GM13977 (cell line): ENCODE measurements at regions not wholly inside any gene's neighbourhood (a gene's known extent, or its start where the extent isn't known, plus 50 kb on each side); places are given as distances from the start of the nearest gene placed in this dataset.

Source experiments
- DNase-seq: peaks from one replicate; pipeline ENCODE4 v3.0.0; 2012; ENCODE audit warnings: low spot score
- in situ Hi-C: fragments of 300-500 bp; cut with MboI; formaldehyde crosslinking; loops from one replicate; pipeline ENCODE4 v1.12.0; 2022; ENCODE audit warnings: low sequenced_read_pairs, low pct_unique_long_range_greater_than_20kb, mixed read lengths, inconsistent platforms; ENCODE audit not compliant: unreplicated experiment
- TF ChIP-seq, protein P1 (sequence below): IDR thresholded peaks from 2 replicates; pipeline ENCODE4 v1.5.1; 2012; ENCODE audit warnings: mild to moderate bottlenecking, control low read depth; ENCODE audit not compliant: insufficient read depth; ENCODE audit errors: extremely low read depth, missing control alignments

DNA sequence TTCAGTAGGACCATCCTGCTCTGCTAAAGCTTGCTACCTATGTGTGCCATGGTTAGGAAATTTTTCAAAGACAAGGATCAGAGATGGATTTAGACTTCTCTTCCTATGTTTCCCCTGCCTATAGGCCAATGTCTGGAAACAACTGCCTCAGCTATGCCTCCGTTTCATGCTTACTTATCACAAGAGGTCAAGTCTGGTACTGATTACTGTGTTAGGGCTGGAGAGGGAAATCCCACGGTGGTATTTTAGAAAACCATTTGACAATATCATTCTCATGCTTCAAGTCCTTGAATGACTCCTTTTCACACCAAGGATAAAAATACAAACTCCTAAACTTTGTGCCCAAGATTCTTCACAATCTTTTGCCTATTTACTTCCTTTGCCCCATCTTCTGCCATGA is 484.3 kb downstream of the DHX35 start:
- TF ChIP-seq, protein P1, sequence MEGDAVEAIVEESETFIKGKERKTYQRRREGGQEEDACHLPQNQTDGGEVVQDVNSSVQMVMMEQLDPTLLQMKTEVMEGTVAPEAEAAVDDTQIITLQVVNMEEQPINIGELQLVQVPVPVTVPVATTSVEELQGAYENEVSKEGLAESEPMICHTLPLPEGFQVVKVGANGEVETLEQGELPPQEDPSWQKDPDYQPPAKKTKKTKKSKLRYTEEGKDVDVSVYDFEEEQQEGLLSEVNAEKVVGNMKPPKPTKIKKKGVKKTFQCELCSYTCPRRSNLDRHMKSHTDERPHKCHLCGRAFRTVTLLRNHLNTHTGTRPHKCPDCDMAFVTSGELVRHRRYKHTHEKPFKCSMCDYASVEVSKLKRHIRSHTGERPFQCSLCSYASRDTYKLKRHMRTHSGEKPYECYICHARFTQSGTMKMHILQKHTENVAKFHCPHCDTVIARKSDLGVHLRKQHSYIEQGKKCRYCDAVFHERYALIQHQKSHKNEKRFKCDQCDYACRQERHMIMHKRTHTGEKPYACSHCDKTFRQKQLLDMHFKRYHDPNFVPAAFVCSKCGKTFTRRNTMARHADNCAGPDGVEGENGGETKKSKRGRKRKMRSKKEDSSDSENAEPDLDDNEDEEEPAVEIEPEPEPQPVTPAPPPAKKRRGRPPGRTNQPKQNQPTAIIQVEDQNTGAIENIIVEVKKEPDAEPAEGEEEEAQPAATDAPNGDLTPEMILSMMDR = no peak
- no peak for DNase-seq
- in situ Hi-C loops = no loop called here

DNA sequence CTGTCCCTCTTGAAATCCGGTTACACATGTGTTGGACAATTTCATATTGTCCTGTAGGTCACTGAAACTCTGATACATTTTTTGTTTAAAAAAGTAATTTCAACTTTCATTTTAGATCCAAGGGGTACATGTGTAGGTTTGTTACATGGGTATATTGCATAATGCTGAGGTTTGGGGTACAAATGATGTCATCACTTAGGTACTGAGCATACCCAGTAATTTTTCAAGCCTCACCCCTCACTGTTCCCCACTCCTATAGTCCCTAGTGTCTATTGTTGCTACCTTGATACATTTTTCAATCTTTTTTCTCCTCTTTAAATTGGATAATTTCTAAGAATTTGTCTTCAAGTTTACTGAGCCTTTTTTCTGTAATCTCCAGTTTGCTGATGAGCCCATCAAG is 483.0 kb downstream of the DHX35 start:
- in situ Hi-C loops = no loop called here
- DNase-seq = no peak
- TF ChIP-seq, protein P1 = no peak

DNA sequence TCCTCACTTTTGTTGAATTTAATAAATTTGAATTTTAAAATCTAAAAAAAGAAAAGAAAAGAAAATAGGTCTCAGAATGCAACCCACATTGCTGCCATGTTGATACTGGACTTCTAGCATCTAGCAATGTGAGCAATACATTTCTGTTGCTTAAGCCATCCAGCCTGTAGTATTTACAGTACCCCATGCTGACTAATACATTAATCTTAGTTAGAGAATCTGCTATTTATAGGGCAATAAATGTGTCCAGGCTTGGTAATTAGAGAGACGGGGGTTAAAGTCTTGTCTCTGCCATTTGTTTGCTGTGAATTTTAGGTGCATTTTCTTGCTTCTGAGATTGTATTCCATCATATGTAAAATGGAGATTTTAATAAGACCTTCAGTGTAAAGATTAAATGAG is 471.3 kb downstream of the DHX35 start:
- in situ Hi-C loops = no loop called here
- no peak for DNase-seq
- TF ChIP-seq, protein P1 = no peak

DNA sequence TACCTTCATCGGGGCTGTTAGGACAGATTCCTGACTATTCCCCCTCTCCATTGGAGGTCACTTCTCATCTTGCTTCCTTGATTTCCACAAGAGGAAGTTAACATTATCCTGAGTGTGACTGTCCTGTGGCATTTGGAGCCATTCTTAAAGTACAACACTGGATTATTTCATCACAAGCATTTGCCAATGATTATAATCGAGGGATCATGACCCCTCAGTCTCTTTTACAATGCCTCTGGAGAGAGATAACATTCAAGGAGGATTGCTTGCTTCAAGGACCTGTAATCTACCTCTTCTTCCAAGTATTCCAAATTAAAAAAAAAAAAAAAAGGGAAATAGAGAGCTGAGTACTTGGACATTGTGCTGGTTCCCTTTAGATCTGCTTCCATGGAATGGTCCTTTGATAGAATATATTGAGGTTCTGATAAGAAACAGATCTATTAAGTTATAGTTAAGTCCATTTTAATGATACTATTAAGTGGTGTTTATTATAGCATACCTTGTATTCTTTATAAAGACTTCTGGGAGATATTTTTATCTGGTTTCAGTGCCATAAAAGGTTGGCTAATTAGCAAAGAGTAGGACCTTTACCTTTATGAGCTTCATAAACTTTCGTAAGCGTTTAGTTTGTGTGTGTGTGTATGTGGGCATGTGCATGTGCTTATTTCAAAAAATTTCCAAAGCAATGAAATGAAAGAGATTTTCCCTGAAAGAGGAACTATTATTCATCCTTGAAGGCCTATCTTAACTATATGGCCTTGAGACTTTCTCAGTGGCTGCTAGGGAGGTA is 469.1 kb downstream of the DHX35 start:
- TF ChIP-seq, protein P1 = no peak
- in situ Hi-C loops = no loop called here
- no peak for DNase-seq

DNA sequence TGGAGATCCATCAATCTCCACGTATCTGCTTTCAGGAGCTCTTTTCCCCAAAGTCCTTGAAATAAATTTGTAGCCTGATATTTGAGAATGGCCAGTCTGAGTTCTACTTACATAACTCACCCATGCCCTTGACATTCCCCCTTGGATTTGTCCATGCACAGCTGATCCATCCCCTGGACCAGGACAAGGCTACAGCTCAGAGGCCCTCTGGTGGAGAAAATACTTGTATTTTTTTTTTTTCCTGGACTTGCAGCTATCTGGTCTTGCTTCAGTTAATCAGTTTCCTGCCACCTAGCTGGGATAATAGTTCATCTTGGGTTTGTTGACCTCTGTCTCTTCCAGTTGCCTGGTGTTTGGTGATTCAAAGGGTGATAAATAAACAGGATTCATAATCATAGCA is 467.6 kb downstream of the DHX35 start:
- DNase-seq = no peak
- in situ Hi-C loops = no loop called here
- TF ChIP-seq, protein P1 = no peak

DNA sequence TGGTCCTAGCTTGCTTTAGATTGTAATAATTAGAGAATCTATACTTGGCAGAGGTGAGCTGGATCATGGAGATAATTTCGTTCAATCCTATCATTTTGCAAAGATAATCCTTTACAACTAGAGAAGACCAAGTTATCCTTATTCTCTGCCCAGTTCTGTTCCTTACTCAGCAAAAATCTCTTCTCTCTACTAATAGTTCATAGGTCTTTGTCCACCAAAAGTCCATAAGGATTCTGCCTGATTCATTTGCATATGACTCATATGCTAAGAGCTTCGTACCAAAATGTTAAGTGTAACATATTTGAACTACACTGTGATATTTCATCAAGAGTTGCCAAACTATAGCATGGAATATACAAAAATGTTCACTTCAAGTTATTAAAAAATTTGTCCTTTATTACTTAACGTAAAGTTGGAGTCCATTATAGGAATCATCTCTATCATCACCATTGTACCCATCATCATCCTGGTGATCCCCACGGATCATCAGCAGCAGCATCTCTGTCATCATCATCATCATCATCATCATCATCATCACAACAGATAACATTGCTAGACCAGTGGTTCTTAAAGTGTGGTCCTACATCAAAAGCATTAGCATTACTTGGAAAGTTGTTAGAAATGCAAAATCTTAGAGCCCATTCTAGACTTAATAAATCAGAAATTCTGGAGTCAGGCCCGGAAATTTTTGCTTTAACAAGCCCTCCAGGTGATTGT is 463.0 kb downstream of the DHX35 start:
- TF ChIP-seq, protein P1 = no peak
- DNase-seq = no peak
- in situ Hi-C loops = no loop called here
